Astrocyte (in vitro differentiated cells and primary cell): ENCODE measurements at regions not wholly inside any gene's neighbourhood (a gene's known extent, or its start where the extent isn't known, plus 50 kb on each side); places are given as distances from the start of the nearest gene placed in this dataset.

Experiments
- CTCF ChIP-seq: IDR thresholded peaks from 2 replicates; pipeline ENCODE4 v1.5.1; 2011; ENCODE audit warnings: low read depth, mild to moderate bottlenecking, inconsistent platforms, low read length, moderate library complexity; ENCODE audit not compliant: insufficient read depth
- EZH2 ChIP-seq: IDR thresholded peaks from 2 replicates; pipeline ENCODE4 v1.6.1; 2012; ENCODE audit warnings: mild to moderate bottlenecking, low read length, inconsistent platforms; ENCODE audit not compliant: insufficient read depth

DNA sequence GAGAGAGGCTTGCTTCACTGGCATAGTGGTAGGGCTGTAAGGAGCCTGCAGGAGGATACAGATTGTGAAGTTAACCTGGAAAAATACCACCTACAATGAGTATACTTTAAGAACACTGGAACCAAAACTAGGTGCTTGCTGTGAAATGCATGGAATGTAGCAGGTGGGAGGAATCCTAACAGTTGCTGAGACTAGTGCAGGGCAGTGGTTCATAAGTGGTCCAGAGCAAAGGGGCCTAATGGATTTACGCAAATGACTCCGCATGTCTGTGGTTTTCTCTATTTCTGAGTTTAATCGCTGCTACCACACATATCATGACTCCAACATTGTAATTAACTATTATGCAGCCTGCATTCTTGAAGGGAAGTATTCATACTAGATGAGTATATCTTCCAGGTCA is 218.4 kb downstream of the CHRM2 start:
- TF ChIP-seq CTCF (no peak), EZH2 (no peak)
